ENCODE measurements at regions not wholly inside any gene's neighbourhood (a gene's known extent, or its start where the extent isn't known, plus 50 kb on each side); places are given as distances from the start of the nearest gene placed in this dataset.

DNA sequence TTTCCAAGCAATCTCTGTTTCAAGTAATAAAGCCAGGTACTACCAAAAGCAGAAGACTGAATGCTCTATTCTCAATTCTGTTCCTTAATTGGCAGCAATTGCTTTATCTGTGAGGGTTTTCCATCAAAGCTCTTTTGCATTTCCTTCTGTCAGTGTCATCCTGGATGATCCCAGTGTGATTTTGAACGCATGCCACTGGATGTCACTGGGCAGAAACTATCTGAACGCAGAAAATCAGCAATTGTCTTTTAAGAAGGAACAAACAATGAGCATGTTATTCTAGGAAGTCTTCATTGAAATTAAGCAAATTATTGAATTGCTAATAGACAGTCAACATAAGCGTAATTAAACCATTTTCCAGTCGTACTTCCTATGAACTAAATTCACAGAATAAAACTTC, 259.0 kb upstream of the REG3G start:
- TF ChIP-seq, protein P1, sequence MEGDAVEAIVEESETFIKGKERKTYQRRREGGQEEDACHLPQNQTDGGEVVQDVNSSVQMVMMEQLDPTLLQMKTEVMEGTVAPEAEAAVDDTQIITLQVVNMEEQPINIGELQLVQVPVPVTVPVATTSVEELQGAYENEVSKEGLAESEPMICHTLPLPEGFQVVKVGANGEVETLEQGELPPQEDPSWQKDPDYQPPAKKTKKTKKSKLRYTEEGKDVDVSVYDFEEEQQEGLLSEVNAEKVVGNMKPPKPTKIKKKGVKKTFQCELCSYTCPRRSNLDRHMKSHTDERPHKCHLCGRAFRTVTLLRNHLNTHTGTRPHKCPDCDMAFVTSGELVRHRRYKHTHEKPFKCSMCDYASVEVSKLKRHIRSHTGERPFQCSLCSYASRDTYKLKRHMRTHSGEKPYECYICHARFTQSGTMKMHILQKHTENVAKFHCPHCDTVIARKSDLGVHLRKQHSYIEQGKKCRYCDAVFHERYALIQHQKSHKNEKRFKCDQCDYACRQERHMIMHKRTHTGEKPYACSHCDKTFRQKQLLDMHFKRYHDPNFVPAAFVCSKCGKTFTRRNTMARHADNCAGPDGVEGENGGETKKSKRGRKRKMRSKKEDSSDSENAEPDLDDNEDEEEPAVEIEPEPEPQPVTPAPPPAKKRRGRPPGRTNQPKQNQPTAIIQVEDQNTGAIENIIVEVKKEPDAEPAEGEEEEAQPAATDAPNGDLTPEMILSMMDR (conservative IDR thresholded peaks at IDR 0.05): no peak
- TF ChIP-seq ZFX (IDR thresholded peaks at IDR 0.05): no peak
- no peak overlapping the region for H3K27ac ChIP-seq

DNA sequence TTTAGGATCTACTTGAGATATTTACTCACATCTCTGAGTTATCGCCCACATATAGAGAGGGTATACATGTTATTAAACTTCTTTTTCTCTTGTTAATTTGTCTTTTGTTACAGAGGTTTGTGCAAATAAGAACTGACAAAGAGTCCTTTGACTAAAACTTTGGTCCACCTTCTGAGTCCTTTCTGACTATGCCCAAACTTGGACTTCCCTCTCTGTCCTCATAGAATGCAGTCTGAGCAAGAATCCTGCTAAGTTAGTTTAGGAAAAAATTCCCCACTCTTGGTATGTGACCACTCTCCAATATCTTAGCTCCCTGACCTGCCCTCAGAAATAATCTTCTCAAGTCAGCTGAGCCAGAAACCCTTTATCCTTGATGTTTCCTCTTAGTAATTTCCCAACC, 257.5 kb upstream of the REG3G start:
- no peak overlapping the region for H3K27ac ChIP-seq
- TF ChIP-seq ZFX (IDR thresholded peaks at IDR 0.05): no peak
- TF ChIP-seq, protein P1 (conservative IDR thresholded peaks at IDR 0.05): no peak

DNA sequence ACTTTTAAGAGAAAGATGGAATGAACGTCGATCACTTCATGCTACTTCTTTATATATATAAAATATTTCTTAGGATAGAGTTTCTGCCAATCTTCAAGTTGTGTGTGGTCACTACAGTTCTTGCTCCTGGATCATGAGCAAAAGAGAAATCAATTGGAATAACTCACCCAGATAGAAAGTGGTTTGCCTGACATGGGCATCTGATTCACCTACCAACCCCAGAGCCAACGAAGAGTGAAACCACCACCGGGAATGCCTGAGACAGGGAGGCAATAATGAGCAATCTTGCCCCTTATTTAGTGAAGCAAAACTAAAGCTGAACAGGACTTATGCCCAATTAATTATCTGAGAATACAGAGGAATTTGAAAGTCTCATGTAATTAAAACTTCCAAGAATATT, 250.2 kb upstream of the REG3G start:
- TF ChIP-seq, protein P1 (conservative IDR thresholded peaks at IDR 0.05): no peak
- TF ChIP-seq ZFX (IDR thresholded peaks at IDR 0.05): no peak
- H3K27ac ChIP-seq: no peak overlapping the region

DNA sequence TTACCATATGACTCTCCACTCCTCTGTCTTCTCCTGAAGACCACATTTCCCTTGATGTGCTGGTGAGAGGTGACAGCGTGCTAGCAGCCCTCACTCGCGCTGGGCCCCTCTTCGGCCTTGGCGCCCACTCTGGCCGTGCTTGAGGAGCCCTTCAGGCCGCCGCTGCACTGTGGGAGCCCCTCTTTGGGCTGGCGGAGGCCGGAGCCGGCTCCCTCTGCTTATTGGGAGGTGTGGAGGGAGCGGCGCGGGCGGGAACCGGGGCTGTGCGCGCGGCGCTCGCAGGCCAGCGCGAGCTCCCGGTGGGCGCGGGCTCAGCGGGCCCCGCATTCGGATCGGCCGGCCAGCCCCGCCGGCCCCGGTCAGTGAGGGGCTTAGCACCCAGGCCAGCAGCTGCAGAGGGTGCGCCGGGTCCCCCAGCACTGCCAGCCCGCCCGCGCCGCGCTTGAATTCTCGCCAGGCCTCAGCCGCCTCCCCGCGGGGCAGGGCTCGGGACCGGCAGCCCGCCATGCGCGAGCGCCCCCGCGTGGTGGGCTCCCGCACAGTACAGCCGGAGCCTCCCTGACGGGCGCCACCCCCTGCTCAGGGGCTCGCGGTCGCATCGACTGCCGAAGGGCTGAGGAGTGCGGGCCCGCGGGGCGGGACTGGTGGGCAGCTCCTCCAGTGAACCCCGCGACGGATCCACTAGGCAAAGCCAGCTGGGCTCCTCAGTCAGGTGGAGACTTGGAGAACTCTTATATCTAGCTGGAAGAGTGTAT, 246.6 kb upstream of the REG3G start:
- H3K27ac ChIP-seq: peak overlapping the region; percentile 31; the same call in 1 of the 2 replicates
- TF ChIP-seq, protein P1 (conservative IDR thresholded peaks at IDR 0.05): peak; percentile 18
- TF ChIP-seq ZFX (IDR thresholded peaks at IDR 0.05): no peak

DNA sequence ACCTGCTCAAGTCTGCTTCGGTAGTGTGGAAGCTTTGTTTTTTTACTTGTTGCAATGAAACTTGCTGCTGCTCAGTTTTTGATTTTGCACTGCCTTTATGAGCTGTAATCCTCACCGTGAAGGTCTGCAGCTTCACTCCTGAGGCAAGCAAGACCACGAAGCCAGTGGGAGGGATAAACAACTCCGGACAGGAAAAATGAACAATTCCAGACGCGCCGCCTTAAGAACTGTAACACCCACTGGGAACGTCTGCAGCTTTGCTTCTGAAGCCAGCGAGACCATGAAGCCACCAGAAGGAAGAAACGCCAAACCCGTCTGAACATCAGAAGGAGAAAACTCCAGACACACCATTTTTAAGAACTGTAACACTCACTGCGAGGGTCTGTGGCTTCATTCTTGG, 245.7 kb upstream of the REG3G start:
- no peak overlapping the region for H3K27ac ChIP-seq
- TF ChIP-seq, protein P1 (conservative IDR thresholded peaks at IDR 0.05): no peak
- no peak for TF ChIP-seq ZFX (IDR thresholded peaks at IDR 0.05)

DNA sequence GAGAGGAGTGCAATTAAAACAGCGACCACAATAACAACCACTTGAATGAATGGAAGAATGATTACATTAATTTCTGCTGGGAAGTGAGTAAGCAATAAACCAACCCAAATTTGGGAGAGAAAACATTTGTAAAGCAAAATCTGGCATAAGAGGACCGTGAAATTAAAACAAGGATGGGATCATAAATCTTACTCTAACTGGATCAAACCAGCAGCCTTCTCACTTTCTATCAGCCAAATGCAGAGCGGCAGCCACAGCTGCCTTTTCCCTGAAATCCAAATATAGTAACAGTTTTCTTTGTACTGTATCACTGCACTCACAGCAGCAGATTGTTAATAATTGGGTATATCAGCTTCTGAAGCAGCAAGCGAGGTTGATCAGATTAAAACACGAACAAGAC, 245.2 kb upstream of the REG3G start:
- TF ChIP-seq, protein P1 (conservative IDR thresholded peaks at IDR 0.05): no peak
- no peak for TF ChIP-seq ZFX (IDR thresholded peaks at IDR 0.05)
- no peak overlapping the region for H3K27ac ChIP-seq

DNA sequence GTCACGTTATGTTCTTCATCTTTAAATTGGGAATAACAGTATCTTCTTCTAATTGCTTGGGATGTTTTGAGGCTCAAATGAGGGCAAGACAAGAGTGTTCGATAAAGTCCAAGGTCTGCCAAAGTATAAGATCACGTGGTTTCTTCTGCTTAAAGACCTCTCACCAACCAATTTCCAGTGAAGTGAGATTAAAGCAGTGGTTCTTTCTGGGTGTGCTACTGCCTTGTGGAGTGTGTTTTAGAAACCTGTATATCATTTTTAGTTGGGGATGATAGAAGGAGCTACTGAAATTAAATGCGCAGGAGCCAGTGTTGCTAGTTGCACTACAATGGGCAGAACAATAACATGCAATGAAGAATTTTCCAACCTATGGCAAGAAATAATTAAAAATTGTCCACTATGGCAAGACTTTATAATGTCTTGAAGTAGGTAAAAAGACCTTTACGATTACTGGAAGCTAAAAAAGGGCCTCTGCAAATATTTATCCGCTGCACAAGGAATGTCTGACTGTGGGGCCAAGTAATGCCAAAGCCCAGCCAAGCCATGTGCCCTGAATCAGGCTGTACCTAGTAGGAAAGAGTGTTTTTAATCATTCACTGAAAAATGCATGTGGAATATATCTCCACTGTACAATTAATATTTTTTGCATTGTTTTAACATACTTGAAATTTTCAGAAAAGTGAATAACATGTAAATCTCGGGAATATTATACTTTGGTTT, 244.5 kb upstream of the REG3G start:
- TF ChIP-seq ZFX (IDR thresholded peaks at IDR 0.05): no peak
- TF ChIP-seq, protein P1 (conservative IDR thresholded peaks at IDR 0.05): no peak
- H3K27ac ChIP-seq: no peak overlapping the region
